ENCODE measurements at regions not wholly inside any gene's neighbourhood (a gene's known extent, or its start where the extent isn't known, plus 50 kb on each side); places are given as distances from the start of the nearest gene placed in this dataset.

DNA sequence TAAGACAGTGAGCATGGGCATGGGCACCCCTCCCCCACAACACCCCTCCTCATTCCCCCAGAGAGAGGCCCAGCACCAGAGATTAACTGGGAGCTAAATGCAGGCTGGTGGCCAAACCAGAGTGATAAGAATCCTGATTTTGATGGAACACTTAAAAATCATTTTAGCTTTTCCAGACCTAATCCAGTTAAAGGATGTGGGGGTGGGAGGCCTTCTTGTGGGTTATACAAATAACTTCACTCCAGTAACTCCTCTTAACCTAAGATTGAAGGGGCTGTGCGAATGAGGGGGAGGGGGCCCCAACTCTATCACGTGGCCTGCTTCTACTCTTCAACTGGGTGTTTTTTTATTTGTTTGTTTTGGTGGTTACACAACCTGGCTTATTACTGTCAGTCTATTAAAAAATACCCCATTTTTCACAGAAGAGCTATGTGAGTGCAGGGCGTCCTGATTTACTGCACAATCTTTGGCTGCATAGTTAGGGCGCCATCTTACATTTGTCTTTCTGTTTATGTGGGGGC lies 398.1 kb upstream of the LYPLAL1 start:
- DNase-seq: no peak

DNA sequence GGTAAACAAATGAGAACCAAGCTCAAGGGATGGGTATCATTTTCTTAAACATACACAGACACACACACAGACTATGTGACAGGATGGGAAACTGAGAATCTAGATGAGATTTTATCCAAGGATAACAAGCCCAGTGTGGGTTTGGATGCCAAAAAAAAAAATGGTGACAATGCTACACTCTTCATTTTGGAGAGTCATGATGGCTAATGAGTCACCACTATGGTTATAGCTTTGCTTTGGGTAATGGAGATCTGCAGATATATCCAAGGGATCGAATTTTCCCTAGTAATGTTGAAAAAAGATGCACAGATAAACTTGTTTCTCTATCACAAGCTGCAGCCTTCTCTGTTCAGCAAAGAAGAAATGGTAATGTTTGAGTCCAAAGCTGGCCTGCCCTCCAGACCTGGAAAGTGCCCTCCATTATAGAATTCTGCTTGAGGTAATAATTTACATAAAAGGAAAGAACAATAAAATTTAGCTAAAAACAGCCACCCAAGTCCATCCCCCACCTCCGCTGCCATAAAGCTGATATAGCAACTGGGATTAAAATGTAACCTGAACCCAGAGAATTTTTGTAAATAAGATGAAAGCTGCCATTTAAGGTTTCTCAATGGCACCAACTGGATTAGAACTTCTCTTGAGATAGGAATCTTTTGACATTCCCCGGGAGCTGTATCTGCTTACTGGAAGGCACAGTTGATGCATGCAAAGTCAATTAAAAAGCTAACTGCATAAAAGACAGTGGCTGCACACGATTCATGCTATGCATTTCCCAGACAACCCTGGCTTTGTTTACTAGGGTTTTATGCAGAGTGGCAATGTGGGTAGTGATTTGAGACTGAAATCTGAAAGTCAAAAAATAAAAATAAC lies 395.2 kb upstream of the LYPLAL1 start:
- DNase-seq: no peak

DNA sequence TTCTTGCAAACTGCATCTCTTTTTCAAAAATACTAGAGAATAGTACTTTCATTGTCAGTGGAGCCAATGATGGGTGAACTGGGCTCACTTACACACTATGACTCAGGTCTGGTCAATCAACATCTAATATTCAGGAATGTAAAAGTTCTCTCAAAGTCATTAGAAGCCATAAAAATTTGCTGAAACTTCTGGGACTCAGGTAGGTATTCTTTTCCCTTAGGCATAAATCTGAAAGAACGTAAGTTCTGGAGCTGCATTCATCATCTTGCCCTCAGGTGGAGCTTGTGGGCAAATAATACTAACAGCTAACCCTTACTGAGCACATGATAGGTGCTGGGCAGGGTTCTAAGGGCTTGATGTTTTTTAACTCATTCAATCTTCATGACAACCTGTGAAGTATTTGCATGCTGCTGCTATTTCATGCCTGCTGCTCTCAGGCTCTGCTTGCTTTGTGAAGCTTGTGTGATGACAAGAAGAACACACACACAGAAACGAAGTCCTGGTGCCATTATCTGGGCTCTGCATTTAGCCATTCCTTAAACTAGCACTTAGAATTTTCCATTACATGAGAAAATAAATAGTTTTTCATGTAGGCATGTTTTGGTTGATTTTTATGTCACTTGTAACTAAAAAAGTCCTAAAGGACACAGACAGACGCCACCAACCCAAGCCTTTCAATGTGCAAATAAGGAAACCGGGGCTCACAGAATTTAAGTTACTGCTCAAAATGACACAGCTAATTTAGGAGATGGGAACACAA lies 394.2 kb upstream of the LYPLAL1 start:
- DNase-seq: no peak

DNA sequence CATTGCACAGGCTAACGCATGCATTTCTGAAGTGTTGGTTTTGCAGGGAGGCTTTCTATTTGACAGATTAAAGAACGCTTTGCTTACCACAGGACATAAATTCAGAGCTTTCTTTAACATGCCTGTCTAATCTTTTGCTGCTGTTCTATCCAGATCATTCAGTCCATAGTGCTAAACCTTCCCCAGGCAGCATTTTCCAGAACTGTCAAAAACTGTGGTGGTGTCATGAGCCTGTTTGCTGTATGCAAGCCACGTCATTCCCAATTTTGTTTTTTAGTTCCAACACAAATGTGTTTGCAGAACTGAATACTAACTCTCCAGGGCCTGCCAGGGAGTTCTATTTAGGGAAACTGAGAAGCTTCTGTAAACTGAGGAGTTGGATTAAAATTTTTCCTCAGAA lies 390.5 kb upstream of the LYPLAL1 start:
- no peak for DNase-seq

DNA sequence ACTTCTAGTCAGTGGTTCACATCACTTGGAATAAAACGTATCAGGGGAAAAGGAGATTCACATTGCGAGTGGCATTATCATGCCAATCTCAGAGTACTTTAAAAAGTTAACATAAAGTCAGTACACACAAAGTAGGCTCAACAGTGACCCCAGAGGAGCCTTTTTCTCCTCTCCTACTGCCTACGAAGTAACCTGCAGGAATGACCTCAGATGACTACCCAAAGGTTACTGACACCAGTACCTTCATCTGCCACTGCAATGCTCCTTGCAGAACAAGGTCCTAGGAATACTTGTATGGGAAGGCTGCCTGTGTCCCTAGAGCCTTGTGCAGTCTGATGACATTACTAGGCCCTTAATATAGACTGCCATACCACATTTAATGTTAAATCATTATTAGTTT lies 389.8 kb upstream of the LYPLAL1 start:
- DNase-seq: no peak

DNA sequence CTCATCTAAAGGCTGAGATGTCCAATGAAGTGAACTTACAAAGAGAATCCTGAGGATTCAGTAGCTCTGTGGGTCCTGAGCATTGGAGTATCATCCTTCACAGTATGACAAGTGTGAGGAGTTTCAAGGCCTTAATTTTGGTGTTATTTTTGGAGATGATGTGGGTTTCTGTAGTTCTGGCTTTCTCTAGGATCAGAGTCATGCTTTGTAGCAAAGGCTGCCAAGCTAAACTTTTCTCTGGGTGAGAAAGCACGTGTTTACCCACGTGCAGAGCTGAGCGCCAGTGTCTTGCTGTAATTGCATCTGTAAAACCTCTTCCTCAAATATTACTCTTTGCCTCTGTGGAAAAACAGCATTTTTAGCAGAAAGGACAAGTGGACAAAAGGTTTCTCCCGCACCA lies 387.8 kb upstream of the LYPLAL1 start:
- no peak for DNase-seq

DNA sequence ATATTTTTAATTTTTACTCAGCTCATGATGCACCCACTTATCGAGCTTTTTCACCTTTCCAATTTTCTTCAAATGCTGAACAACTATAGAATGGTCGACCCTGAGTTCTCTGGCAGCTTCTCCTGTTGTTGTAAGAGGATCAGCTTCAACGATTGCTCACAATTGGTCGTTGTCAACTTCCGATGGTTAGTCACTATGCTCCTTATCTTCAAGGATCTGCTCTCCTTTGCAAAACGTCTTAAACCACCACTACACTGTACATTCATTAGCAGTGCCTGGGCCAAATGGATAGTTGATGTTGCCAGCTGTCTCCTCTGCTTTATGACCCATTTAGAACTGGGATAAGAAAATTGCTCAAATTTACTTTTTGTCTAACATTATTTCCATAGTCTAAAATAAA lies 385.9 kb upstream of the LYPLAL1 start:
- no peak for DNase-seq

DNA sequence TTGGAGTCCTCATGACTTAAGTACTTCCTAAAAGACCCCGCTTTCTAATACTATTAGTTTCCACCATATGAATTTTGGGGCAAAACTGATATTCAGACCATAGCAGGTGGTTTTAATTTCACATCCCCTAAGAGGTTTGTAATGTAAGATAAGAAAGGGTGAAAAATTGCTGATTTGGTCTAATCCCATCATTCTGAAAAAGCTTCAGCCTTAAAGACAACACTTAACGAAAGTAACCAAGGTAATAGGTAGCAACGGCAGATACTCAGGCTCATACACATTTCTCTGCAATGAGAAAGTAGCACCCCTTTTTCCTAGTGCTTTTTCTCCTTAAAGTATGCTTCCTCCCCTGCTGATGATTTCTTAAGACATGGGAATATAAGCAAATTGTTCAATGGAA lies 376.9 kb upstream of the LYPLAL1 start:
- no peak for DNase-seq

DNA sequence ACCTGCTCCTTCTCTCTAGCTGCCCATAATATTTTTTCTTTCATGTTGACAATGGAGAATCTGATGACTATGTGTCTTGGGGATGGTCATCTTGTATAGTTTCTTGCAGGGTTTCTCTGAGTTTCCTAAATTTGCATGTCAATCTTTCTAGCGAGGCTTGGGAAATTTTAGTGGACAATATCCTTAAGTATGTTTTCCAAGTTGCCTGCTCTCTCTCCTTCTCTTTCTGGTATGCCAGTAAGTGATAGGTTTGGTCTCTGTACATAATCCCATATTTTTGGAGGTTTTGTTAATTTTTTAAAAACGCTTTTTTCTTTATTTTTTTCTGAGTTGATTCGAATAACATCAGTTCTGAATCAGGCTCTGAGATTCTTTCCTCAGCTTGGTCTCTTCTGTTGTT lies 370.9 kb upstream of the LYPLAL1 start:
- no peak for DNase-seq

DNA sequence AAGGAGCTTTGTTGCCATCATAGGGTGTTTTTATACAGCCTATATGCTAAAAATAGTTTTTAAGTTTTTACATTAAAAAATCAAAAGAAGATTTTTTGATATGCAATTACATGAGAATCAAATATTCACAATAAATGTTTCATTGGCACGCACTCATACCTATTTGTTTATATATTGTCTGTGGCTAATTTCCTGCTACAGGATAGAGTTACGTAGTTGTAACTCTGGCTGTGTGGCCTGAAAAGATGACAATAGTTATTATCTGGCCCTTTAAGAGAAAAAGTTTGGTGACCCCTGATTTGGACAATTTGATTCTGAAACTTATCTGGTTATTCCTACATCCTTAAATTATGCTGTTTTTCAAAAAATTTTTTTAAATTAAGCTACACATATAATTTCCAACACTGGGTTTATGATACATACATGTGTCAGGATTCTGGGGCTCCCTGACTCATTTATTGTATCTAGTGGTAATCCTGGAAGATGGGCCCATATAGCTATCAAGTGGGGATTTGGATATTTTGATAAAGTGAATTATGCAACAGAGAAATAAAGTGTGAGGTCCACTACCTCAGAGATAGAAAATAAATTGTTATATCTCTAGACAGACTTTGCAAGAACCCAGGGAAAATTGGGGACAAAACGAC lies 370.2 kb upstream of the LYPLAL1 start:
- no peak for DNase-seq

DNA sequence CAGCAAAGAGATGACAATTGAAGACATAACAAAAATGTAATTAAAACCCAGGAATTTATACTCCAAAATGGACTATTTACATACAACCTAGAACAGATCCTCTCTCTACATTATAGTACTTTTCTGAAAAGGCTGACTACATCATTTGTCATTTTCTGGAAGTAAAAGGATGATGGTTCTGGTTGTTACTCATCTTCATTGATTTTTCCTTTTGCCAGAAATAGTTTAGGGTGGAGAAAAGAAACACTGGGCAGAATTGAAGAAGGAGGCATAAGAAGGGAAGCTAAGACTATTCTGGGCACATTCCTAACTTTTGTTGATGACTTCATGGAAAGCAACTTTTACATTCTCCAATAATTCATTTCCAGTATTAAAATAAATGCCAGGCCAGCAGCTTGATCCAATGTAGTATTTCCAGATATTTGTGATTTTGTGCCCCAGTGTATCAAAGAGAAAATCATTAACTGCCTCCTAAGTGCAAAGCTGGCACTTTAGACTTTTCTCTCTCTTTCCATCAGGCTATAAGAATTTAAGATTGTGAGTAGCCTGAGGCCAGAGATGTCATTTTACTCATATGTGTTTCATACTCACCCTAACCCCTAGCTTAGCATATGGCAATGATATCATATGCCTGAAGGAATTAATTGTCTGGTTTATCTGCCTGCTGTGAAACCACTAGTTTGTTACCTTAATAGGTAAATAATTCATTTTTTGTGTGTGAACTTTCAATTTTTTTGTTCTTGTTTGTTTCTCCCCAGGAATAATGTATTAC lies 369.5 kb upstream of the LYPLAL1 start:
- no peak for DNase-seq

DNA sequence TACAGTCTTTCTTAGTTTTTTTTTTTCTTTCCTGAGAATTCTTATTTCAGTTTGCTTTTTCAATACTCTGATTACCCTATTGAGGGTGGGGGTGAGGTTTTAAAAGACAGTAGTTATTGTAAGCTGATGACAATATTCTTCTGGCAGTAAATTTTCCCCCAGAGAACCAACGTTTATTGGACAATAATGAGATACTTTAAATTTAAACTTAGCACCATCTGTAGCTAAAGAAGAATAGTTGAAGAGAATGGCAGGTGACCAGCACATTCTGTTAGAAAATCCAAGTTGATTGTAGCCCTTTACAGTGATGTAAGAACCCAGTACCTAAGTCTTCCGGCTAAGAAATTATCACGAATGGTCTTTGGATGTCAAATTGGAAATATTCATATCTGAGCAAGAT lies 364.6 kb upstream of the LYPLAL1 start:
- no peak for DNase-seq

DNA sequence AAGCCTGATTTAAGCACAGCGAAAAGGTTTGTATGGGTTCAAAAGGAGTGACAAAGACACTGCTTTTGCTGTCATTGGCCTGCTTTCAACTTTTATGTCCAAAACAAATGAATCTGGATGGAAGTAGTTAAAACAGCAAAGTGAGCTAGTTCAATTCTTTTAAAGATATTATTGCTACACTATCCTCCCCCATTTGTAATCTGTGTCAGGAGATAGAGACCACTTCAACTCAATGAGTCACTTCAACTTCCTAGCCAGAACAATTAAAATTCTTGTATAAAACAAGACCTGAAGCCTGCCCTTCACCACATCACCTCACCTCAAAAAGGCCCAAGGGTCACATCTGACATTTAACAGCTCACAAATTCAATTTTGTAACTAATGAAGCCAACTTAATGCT lies 364.1 kb upstream of the LYPLAL1 start:
- DNase-seq: no peak

DNA sequence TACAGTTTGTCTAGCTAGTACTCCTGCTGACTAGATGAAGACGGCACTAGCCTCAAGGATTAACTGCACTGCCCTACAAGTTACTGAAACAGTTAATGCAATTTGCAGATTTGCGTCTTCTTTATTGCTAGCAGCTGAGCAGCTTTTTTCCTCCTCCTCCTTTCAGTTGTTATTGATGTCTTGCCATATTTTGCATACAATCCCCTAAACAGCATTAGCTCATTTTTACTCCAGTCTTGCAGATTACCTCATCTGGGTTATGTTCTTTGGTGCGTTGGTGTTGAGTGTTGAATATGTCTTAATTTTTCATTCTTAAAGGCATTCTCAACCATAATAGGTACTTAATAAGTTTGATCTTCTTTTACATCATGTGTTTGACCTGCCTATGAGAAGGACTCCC lies 363.4 kb upstream of the LYPLAL1 start:
- DNase-seq: no peak

DNA sequence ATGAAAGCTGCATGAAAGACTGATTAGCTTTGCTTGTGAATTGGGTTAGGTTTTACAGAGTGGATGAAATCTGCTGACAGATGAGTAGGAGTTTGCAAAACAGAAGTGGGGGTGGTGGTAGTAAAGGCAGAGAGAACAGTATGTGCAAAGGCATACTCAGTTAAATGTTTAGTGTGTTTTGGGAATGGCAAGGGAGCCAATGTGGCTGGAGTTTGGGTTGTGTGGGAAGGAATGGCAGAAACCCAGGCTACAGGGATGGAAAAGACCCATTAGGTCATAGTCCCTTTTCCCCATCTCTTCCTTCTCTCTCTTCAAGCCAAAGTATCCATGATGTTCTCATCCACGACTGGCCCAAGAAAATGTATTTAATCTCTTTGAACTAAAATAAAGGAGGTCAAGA lies 362.2 kb upstream of the LYPLAL1 start:
- no peak for DNase-seq

DNA sequence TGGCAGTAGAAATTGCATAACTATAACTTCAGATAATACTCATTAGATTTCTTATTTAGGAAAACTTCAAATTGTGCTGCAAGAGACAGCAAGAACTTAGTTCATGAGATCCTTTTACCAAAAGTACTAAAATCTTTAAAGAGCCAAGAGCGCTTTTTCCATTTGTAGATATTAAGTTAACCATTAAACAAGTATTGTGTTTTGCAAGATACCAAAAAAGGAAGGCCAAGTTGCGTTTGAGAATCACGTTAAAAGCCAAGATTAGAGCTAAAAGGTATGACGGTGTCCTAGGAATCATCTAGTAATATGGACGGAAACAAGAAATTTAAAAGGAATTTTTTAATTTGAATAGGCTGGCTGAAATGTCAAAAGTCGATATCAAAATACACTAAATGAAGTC lies 361.3 kb upstream of the LYPLAL1 start:
- no peak for DNase-seq

DNA sequence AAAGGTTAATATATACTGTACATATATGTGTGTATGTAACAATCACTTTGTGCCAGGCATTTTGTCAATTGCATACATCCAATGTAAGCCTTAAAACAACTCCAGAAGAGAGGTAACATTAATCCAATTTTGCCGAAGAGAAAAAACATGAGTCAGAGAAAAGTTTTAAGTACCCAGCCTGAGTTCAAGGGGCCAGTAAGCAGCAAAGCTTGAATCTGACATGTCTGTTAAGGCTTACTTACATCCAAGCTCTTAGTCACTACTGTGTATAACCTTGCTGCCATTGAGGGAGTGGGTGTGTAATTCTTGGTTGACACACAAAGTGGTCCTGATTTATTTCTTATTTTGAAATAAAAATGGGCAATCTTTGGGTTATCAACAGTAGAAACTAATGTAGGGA lies 360.4 kb upstream of the LYPLAL1 start:
- DNase-seq: no peak

DNA sequence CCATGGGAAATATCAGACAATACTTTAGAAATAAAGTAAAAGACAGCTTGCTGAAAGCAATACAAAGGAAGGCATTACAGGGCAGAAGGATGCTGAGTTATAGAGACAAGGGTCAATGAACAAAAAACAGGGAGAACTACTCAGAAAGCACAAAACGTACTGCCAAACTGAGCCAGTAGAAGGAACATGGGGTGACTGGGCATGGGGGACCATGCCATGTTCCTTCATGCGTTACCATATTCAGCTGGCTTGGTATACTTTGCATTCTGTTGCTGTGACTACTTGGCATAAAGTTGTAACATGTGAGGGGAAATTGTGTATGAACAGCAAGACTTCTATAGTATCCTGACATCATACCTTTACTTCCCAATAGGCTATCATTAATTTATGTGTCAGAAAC lies 358.6 kb upstream of the LYPLAL1 start:
- no peak for DNase-seq

DNA sequence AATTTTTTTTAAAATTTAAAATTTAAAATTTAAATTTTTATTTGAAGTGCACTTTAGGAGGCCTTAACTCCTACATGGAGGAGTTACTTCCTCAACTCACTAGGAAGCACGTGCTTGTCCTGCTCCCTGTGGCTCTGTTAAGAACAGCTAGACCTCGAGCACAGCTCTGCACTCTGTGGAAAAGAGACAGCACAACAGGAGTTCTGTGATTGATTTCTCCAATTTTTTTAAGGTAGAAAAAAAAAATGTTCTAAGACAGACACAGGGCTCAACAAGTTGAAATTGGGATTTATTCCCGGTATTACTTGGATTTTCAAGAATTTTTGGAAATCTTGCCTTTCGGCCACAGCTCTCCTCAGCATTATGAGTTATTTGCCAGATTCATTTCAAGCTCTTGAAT lies 356.6 kb upstream of the LYPLAL1 start:
- no peak for DNase-seq

DNA sequence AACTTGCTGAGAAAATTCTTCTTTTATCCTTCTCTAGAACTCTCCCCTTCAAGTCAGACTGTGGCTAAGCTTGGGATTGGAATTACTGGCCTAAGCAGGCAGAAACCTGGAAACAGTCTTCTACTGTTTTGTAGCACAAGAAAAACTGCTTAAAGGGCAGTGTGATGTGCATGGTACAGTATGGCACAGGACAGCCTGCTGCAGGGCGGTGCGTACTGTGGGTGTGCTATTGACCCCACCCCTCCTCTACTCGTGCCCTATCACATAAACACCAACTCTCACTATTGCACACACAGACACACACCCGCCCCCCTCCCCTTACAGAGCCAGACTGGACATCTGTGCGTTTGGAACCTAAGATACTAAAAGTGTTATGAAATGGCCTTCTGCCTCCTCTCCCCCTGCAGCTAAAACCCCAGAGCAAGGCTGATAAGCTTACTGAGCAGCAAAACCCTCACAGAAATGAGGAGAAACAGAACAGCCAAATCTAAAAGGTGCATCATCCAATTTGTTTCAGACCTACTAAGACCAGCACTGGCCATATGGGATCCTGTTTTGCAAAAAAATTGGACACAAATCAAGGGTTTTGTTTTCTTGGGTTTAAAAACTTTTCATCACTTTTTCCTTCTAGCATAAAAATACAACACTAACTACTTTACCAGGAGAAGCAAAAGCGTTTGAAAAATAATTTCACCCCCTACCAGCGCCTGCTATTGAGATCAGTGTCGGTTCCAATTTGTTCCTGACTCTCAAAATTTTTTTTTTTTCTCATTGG lies 355.8 kb upstream of the LYPLAL1 start:
- no peak for DNase-seq

DNA sequence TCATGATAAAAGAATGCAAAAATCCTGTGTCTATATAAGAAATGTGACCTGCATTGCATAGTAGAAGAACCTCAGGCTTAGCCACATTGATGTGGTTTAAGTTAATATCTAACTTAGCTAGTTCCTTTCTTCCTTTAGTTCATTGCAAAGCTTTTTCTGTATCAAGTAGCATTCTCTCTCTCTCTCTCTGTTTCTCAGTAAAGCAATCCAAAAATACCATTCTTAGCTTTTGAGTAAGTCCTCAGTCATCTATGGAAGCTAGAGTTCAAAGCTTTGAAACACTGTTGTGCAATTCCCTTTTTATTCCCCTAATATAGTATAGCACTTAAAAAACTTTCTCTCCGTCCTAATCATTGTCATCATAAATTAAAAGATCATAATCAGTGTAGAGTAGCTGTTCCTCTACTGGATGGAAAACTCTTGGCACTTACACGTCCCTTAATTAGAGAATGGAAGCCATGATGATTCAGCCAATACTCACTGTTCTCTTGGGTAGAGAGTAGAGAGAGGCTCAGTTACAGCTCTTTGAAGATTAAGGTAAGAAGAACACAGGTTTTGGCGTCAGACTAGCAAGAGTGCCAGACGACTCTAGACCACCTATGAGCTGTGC lies 350.3 kb upstream of the LYPLAL1 start:
- no peak for DNase-seq

DNA sequence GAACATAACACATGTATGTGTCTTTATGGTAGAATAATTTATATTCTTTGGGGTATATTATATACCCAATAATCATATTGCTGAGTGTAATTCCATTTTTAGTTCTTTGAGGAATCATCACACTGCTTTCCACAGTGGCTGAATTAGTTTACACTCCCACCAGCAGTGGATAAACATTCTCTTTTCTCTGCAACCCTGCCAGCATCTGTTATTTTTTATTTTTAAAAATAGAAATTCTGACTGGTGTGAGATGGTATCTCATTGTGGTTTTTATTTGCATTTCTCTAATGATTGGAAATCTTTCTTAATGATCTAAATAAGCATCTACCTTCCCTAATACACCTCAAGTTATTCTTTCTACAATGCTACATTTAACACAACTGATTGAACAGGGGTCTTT lies 346.2 kb upstream of the LYPLAL1 start:
- no peak for DNase-seq

Measured in T-helper 1 cell (primary cell).